Upper lobe of left lung (tissue), 6 donors: ENCODE measurements at regions not wholly inside any gene's neighbourhood (a gene's known extent, or its start where the extent isn't known, plus 50 kb on each side); places are given as distances from the start of the nearest gene placed in this dataset.
A peak's percentile ranks its signal among the peaks of the same experiment; 100 is the strongest.

ENCODE experiments used
- ATAC-seq, 2 donors: fragments of 200-7000 bp; cut with Tn5 transposase; one replicate each; pipeline ENCODE4 v1.9.1; 2022; ENCODE audit warnings: mild to moderate bottlenecking in 2 of 2, moderate library complexity in 2 of 2; ENCODE audit not compliant: low FRiP score in 2 of 2
- DNase-seq, 2 donors: peaks; one replicate each; pipeline ENCODE4 v3.0.0-alpha.2; 2019 to 2020
- H3K27ac ChIP-seq, 4 donors: fragments of 200-600 bp; sonication (generic); one replicate each; pipeline ENCODE4 v1.5.1; 2016 to 2019
- H3K27me3 ChIP-seq, 4 donors: fragments of 200-600 bp; sonication (generic); one replicate each; pipeline ENCODE4 v1.5.1; 2017 to 2019
- H3K36me3 ChIP-seq, 4 donors: fragments of 200-600 bp; sonication (generic); one replicate each; pipeline ENCODE4 v1.5.1; 2016 to 2019
- H3K4me1 ChIP-seq, 4 donors: fragments of 200-600 bp; sonication (generic); one replicate each; pipeline ENCODE4 v1.5.1; 2018 to 2019
- H3K4me3 ChIP-seq, 4 donors: fragments of 200-600 bp; sonication (generic); one replicate each; pipeline ENCODE4 v1.5.1; 2017 to 2019; ENCODE audit warnings: mild to moderate bottlenecking in 2 of 4, moderate library complexity in 1 of 4
- H3K9me3 ChIP-seq, 4 donors: fragments of 200-600 bp; sonication (generic); one replicate each; pipeline ENCODE4 v1.5.1; 2018 to 2019
- CTCF ChIP-seq, 6 experiments: fragments of 450-650 bp in 4 of 6; fragments of 200-600 bp in 2 of 6; sonication (generic) in 2 of 6; IDR thresholded peaks; one replicate each; pipeline ENCODE4 v1.5.1; 2016 to 2019; ENCODE audit warnings: antibody characterized with exemption in 6 of 6
- EP300 ChIP-seq, 4 donors: sonication (generic); formaldehyde crosslinking; IDR thresholded peaks; one replicate each; pipeline ENCODE4 v1.5.1; 2017; ENCODE audit warnings: antibody characterized with exemption in 4 of 4, control low read depth in 2 of 4
- POLR2A ChIP-seq, 4 donors: fragments of 450-650 bp; IDR thresholded peaks; one replicate each; pipeline ENCODE4 v1.5.1; 2016 to 2017; ENCODE audit warnings: antibody characterized with exemption in 4 of 4, mild to moderate bottlenecking in 2 of 4
- POLR2AphosphoS5 ChIP-seq, 2 donors: sonication (generic); formaldehyde crosslinking; IDR thresholded peaks; one replicate each; pipeline ENCODE4 v1.5.1; 2017; ENCODE audit warnings: antibody characterized with exemption in 2 of 2
- WGBS, 2 donors: methylation state at CpG; one replicate each; pipeline ENCODE4 v1.1.5; 2017 to 2018; 5-methylcytosine and 5-hydroxymethylcytosine counted together
- donor health status: DM: no; HTN: no; CAD: no; lungs with moderate emphysema.
- donor health status: DM: no; HTN: yes; CAD: no; lungs with severe emphysema.

GRCh38 chr1:65688215-65688566 is 104.5 kb upstream of the PDE4B start:
- Histone ChIP-seq H3K27ac (no peak overlapping the region), H3K9me3 (no peaks in the 10 kb centered on the region), H3K36me3 (no peaks in the 10 kb centered on the region), H3K27me3 (no peaks in the 10 kb centered on the region), H3K4me3 (no peak overlapping the region), H3K4me1 (peaks cover 14 to 28% (median 23%) of the 10 kb centered on the region in 4 donors)
- no peak for DNase-seq
- WGBS, 2 donors: 86 to 88% methylated on average over 4 of the region's 4 CpGs
- TF ChIP-seq EP300 (IDR thresholded peaks at IDR 0.05) (no peak), POLR2A (IDR thresholded peaks at IDR 0.05) (no peak), CTCF (IDR thresholded peaks at IDR 0.05) (no peak), POLR2AphosphoS5 (IDR thresholded peaks at IDR 0.05) (no peak)
- no peak for ATAC-seq

GRCh38 chr1:65688848-65689247 is 103.8 kb upstream of the PDE4B start:
- Histone ChIP-seq H3K27me3 (no peaks in the 10 kb centered on the region), H3K4me3 (no peak overlapping the region), H3K36me3 (no peaks in the 10 kb centered on the region), H3K9me3 (no peaks in the 10 kb centered on the region), H3K4me1 (peaks cover 14 to 28% (median 23%) of the 10 kb centered on the region in 4 donors), H3K27ac (no peak overlapping the region)
- ATAC-seq (no peak), DNase-seq (no peak)
- TF ChIP-seq EP300 (IDR thresholded peaks at IDR 0.05): no peak
- TF ChIP-seq POLR2AphosphoS5 (IDR thresholded peaks at IDR 0.05): no peak
- TF ChIP-seq CTCF (IDR thresholded peaks at IDR 0.05): no peak
- TF ChIP-seq POLR2A (IDR thresholded peaks at IDR 0.05): no peak
- 86 to 88% methylated on average over 3 of the region's 3 CpGs for WGBS, 2 donors

GRCh38 chr1:65691152-65691900 is 101.4 kb upstream of the PDE4B start:
- 37 to 46% methylated on average over 6 of the region's 6 CpGs for WGBS, 2 donors
- Histone ChIP-seq H3K27me3 (no peaks in the 10 kb centered on the region), H3K27ac (peak overlapping the region in 3 of 4 donors; percentile 46 to 75 (median 70)), H3K4me1 (peaks cover 14 to 28% (median 23%) of the 10 kb centered on the region in 4 donors), H3K4me3 (no peak overlapping the region), H3K36me3 (no peaks in the 10 kb centered on the region), H3K9me3 (no peaks in the 10 kb centered on the region)
- no peak for DNase-seq
- no peak for TF ChIP-seq EP300 (IDR thresholded peaks at IDR 0.05)
- no peak for TF ChIP-seq POLR2A (IDR thresholded peaks at IDR 0.05)
- TF ChIP-seq POLR2AphosphoS5 (IDR thresholded peaks at IDR 0.05): no peak
- no peak for TF ChIP-seq CTCF (IDR thresholded peaks at IDR 0.05)
- ATAC-seq: no peak

GRCh38 chr1:65691972-65692371 is 100.7 kb upstream of the PDE4B start:
- ATAC-seq: no peak

More at GRCh38 chr1:65691972-65692371, 100.7 kb upstream of the PDE4B start:
- Histone ChIP-seq H3K27ac (peak overlapping the region in 3 of 4 donors; percentile 46 to 75 (median 70)), H3K36me3 (no peaks in the 10 kb centered on the region), H3K9me3 (no peaks in the 10 kb centered on the region), H3K4me1 (peaks cover 14 to 28% (median 23%) of the 10 kb centered on the region in 4 donors), H3K27me3 (no peaks in the 10 kb centered on the region), H3K4me3 (no peak overlapping the region)
- WGBS, 2 donors: 40 to 57% methylated on average over 3 of the region's 3 CpGs
- no peak for TF ChIP-seq CTCF (IDR thresholded peaks at IDR 0.05)
- no peak for TF ChIP-seq EP300 (IDR thresholded peaks at IDR 0.05)
- no peak for TF ChIP-seq POLR2A (IDR thresholded peaks at IDR 0.05)
- TF ChIP-seq POLR2AphosphoS5 (IDR thresholded peaks at IDR 0.05): no peak
- no peak for DNase-seq
